T follicular helper cell (primary cell): ENCODE measurements at regions not wholly inside any gene's neighbourhood (a gene's known extent, or its start where the extent isn't known, plus 50 kb on each side); places are given as distances from the start of the nearest gene placed in this dataset.

Source experiments
- DNase-seq: peaks from one replicate; pipeline ENCODE4 v3.0.0-alpha.2; 2020; ENCODE audit warnings: low read depth

DNA sequence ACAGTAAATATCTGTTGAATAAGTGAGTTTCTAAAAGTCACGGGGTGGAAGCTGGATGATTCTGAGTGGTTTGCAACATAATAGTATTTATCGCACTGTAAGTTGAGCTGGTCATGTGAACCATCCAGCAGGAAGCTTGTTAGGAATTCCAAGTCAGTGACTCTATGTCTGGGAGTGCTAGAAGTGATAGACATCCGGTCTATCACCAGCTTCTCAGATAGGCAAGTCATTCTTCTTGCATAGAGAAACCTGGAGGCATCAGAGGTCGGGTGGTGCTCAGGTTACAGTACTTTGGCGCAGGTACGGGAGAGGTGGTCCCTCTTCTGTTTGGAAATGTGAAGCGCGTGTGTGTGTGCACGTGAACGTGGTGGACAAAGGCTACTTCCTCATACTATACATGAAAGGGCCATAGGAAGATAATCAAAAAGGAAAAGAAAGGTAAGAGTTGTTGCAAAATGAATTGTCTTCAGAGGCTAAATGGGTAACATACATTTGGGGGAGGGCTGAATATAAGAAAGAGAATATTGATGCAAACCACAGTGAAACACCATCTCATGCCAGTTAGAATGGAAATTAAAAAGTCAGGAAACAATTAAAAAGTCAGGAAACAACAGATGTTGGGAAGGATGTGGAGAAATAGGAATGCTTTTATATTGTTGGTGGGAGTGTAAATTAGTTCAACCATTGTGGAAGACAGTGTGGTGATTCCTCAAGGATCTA, 299.3 kb upstream of the ZFP64 start:
- DNase-seq = no peak

DNA sequence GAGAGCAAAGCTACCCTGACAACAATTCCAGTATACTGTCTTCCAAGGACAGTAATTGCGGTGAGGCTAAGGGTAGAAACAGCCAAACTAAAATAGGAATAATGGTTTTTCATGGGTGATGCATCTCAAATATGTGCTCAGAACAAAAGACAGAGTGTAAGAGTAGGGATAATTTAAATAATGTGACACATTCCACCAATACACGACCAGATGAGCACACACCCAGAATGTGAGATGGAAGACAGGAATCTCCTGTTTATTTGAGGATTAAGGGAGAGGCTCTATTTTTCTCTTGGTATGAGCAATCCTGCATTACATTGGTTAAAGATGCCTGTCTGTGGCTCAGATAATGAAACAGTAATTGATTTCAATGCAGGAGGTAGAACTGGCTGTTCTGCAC, 292.9 kb upstream of the ZFP64 start:
- no peak for DNase-seq

DNA sequence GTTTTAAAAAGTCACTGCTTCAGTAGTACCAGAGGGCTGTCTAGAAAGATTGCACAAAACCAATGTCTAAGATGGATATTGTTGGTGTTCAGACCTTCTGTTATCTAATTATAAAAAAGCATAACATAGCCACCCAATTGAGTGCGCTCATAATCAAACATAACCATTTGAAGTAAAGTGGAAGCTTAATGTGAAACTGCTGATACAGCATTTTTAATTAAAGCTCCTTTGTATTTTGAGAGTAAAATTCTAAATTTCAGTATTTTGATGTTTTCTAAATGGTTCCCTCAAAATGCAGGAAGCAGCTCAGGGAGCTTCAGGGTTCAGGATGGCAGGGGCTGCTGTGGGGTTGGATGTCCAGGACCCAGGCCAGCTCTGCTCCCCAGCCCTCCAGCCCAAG, 291.8 kb upstream of the ZFP64 start:
- DNase-seq = no peak

DNA sequence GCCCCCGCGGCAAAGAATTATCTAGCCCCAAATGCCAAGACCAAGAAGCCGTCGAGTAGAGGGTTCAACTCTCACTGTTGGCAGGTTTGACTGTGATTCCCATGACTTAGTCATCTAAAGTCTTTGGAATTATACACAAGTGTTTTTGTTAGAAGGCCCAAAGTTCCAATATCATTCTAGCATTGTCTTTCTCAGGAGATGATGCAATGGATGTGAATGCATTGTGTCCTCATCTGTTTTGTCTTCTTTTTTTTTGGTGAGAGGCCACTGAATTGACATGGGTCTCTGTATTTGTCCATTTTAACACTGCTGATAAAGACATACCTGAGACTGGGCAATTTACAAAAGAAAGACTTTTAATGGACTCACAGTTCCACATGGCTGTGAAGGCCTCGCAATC, 290.5 kb upstream of the ZFP64 start:
- DNase-seq = no peak

DNA sequence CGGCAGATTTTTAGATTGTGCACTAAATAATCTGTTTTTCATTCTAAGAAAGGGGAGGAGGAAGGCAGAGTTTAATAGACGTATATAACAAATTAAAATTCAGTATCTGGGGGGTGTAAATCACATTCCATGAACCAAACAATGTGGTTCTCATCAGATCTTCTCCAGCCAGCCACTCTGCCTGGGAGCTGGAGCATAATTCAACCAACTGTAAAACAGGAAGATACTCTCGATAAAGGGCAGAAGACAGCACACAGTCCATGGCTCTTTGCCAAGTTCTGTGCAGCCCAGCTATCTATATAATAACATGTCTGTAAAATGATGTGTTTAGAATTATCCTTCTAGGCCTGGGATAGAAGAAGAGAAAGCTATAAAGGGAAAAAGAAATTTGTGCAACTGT, 289.9 kb upstream of the ZFP64 start:
- DNase-seq = no peak

DNA sequence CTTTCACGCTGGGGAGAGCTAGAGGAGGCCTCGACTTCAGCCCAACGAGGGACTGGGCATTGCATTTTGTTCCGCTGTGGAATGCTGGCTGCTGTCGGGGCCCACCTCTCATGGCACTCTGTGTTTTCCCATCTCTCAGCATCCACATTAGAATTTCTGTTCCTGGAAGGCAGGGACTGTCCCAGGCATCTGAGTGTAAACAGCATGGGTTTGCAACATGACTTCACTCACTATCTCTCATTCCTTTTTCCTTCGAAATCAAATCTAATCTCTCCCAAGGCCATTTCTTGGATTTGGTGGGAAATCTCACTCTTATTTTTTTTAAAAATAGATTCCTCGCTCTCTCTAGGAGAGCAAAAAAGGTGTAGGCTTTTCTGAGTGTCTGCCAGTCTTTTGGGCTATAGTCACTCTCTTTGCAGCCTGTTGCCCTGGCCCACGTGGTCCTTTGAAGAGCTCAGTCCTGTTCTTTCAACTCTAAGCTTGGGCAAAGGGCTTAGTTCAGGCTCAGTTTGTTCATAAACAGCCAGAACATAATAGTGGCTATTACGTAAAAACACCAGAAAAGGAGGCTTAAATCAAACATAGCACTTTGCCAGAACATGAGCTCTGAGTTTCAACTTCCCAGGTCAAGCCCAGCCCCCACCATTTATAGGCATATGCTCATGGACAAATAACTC, 284.6 kb upstream of the ZFP64 start:
- DNase-seq = no peak

DNA sequence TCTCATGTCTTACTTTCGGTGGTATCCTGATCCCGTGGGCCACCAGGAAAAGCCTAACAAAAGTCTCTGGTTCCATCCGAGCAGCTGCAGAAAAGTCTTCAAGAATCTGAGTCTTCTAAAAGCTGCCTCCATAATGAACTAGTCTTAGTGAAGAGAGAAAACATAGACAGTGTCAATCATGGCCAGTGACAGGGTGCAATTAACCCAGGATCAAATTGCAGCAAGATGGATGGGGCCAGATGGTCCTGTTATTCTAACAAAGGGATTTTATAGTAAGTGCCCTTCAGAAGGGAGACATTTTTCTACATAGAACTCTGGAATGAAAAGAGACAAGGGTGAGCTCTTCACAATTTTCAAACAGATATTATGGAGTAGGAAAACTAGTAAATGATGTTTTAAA, 281.6 kb upstream of the ZFP64 start:
- no peak for DNase-seq

DNA sequence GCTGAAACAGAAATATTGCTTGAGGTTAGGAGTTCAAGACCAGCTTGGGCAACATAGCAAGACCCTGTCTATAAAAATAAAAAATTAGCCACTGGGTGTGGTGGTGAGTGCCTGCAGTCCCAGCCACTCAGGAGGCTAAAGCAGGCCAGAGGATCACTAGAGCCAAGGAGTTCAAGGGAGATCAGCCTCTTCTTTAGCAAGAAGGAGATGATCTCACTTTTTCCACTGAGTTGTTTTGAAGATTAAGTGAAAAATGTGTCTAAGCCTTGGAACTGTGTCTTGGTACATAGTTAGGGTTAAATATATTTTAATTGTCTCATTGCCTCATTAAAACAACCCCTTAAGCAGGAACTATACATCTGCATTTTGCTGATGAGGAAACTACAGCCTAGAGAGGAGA, 279.0 kb upstream of the ZFP64 start:
- no peak for DNase-seq

DNA sequence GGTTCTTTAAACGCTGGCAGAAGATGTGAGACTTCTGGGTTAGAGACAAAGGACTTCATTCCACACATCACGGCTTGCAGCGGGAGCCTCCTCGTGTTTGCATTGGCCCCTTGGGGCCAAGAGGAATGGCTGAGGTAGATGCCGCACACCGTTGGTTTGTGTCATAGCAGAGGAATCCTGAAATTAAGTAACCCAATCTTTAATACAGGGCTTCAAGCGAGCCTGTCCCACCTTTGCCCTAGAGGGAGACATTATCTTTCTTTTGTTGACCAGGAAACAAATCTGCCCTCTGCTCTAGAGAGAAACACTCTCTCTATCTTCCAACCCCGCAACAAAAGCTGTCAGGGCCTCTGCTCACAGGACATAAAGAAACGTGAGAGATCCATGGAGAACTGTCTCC, 277.5 kb upstream of the ZFP64 start:
- no peak for DNase-seq

DNA sequence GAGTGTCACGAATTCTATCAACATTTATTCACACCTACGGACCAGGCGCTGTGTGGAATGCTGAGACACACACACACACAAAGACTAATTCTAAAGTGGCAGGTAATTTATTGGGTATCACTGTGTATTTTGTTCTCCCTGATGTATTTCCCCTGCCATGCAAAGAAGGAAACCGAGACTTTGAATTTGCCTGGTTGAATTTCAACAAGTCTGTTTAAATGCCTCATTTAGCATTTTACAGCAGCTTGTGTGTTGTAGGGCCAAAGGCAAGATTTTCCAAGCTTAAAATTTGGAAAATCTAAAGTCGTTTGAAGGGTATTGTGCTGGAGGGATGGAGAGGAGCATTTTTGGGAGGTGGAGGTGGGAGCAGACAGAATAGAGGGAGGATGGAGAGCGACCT, 274.4 kb upstream of the ZFP64 start:
- DNase-seq = no peak

DNA sequence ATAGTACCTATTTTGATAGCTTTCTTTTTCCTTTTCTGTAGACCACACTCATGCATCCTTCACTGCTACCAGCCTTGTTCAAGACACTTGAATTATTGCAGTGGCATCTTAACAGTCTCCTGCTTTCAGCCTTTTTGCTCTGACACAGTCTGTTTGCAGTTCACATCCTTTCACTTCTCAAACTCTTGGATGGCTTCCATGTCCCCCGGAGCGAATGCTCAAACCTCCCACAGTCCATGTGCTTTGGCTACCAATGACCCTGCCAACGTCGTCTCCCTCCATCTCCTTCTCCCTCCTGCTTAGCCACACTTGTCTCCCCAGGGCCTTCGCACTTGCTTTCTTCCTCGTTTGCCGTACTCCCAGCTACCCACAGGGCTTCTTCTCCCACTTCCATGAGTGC, 270.0 kb upstream of the ZFP64 start:
- DNase-seq = no peak

DNA sequence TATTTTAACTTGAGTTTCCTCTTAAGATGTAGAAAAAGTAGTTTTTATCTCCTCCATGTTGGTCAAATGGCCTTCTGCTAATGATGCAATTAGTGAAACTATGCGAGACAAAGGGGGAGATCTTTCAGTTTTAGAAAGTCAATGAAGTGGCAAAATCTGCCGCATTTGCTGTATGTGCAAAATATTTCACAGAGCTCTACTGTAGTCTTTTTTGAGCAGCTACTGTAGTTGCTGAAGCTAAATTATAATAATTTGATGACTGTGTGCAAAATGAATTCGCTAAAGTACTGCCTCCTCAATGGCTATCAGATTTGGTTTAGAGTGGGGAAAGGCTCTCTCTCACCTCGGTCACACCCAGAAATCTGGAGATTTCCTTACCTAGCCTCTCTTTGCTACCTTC, 267.6 kb upstream of the ZFP64 start:
- no peak for DNase-seq

DNA sequence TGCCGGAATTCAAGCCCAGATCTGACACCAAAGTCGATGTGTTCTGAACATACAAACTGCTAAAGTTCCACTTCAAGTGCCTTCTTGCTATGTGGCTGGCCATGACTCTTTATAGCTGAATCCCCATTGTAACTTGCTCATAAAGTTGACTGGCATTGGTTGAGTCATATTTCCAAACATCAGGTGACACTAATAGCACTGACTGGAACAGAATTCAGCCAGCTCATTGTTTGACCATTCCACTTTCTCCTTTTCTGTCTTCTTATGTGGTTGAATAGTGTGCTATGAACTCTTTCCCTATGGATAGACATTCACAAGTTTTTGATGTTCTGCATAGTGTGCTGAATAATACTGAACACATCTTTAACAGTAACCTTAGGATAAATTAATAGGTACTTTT, 266.2 kb upstream of the ZFP64 start:
- DNase-seq = no peak

DNA sequence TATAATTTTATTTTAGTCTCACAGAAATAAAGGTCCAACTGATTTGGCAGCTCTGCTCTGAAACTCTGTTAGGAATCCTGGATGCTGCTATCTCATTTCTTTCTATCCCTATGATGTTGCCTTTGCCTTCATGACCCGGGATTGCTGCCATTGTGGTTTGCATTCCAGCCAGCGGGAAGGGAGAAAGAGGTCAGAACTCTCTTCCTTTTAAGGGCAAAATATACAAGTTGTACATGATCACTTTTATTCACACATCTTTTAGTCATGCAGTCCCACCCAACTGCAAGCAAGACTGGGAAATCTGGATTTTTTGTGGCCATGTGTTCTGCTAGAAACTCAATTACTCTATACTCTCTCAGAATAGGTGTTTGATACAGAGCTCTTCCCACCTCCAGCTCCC, 263.1 kb upstream of the ZFP64 start:
- DNase-seq = no peak

DNA sequence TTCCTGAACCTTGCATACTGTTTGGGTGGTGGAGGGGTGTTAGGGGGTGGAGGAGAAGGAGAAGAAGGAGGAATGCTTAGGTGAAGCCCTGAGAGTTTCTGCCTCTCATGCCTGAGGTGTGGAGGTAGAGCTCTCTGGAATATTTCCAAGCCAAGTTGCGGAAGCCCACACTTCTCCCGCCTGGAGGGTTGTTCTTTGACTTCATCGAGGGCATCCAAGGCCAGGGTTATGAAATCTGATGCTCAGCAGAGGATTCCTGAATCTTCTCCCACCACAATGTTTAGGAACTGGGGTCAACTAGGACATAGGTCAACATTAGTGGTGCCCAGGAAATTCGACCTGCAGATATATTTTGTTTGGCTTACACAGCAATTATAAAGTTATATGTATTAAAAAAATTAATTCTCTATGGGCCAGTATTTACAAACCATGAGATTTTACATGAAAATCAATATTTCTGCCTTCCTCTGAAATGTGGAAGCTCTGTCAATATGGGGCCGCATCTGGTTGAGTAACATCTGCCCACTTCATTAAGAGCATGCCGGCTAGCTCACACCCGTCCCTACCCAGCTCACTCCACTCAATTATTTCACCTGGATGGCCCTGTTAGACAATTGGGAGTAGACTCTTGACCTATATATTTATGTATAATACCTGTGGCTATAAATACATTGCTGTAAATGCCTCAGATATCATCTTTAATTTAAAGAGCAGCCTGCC, 257.1 kb upstream of the ZFP64 start:
- DNase-seq = no peak

DNA sequence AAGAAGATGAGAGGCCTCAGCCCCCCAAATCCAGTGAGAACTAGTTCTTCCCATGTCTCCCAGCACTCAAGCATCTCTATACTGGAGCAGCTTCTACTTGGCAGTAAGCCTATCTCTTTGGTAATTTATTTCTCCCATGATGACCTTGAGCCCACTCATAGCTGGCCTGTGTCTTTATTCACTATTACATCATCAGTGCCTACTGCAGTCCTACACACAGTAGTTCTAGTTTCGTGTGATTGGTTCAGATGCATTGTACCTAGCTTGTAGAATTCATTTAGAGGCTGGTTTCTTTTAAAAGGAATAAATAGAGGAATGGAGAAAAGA, 255.6 kb upstream of the ZFP64 start:
- no peak for DNase-seq

DNA sequence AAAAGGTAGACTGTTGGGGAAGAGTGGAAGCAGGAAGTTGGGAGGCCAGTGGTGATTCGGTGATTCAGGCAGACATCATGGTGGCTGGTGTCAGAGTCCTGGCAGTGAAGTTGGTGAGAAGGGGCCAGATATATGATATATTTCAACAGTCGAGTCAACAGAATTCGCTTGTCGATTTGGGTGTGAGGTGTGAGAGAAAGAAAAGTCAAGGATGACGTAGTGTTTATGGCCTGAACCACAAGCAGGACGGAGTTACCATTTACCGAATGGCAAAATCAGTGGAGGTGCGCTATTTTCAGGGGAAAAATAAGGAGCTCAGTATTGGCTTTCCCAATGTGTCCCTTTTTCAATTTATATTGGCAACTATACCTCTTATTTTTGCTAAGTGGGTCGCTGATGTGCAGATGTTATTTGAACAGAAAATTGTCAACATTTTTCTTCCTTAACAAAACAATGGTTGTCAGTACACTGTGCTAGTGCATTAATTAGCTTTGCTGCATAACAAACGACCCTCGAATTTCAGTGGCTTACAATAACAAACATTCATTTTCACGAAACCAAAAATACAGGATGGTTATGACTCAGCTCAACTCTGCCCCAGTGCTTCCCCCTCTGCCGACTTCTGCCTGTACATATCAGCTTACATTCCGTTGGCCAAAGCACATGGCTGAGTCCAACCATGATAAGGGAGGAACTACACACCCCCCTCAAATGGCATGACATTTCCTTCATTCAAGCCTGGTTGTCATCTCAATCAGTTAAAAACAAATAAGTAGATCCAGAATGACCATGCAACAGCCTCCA, 255.0 kb upstream of the ZFP64 start:
- DNase-seq = no peak

DNA sequence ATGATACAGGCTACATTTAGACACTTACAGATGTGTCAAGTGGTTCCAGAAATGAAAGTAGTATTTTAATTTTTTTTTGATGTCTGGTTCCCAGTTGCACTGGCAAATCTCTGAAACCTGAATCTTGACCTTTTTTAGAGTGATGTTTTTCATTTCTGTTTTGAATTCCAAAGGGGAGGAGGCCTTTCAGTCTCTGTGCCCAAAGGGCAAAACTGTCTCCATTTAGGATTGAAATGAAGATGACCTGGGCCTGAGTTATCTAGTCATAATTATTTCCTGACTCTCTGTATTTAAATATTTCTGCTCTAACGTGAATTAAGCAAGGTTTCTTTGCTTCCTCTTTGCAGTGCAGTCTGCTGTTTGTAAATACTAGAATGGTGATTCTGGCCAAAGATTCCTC, 252.9 kb upstream of the ZFP64 start:
- no peak for DNase-seq

DNA sequence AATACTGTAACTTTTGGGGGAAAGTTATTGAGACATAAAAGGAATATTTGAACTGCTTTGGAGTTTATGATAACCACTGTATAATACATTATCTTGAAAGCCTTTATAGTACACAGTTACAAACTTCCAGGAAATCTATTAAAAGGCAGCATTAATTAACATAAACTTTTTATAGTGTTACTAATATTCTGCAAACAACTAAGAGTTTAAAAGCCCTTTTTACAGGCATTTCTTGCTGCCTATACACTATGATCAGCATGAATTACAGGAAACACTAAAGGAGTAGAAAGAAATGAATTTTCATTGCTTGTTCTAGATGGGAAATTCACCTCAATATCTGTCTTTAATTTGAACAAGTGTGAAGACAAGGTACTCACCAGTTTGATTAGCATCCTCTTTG, 252.3 kb upstream of the ZFP64 start:
- no peak for DNase-seq

DNA sequence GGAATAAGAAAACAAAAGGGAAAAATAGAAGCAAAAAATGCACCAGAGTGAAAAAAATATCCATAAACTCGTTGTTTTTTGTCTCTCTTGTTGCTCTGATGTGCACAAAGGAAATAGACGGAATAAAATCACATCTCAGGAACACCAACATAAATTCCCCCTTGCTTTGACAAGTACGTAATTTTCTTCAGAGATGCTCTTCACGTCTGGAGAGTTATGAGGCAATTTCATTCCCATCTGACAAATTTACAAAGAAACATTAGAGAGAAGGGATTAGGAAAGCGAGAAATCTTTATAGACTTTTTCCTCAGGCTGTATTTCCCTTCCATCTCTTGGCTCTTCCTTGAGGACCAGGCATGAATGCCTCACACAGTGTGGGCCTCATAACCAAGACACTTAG, 250.1 kb upstream of the ZFP64 start:
- no peak for DNase-seq

DNA sequence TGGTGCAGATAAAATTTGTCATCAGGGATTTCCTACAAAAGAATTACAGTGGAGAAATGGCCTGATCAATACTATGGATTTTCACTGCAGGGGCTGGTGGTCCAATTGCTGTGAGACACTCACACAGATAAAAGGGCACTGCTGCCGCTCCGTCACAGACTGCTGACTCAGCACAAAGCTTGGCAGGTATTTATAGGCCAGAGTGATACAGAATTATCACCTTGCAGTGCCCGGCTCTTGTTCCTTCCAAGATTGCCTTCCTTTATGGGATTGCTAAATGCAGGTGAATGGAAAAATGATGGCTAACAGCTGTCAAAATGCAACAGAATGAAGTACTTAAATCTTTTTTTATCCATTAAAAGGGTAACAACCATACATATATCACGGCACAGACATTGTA, 247.8 kb upstream of the ZFP64 start:
- no peak for DNase-seq

DNA sequence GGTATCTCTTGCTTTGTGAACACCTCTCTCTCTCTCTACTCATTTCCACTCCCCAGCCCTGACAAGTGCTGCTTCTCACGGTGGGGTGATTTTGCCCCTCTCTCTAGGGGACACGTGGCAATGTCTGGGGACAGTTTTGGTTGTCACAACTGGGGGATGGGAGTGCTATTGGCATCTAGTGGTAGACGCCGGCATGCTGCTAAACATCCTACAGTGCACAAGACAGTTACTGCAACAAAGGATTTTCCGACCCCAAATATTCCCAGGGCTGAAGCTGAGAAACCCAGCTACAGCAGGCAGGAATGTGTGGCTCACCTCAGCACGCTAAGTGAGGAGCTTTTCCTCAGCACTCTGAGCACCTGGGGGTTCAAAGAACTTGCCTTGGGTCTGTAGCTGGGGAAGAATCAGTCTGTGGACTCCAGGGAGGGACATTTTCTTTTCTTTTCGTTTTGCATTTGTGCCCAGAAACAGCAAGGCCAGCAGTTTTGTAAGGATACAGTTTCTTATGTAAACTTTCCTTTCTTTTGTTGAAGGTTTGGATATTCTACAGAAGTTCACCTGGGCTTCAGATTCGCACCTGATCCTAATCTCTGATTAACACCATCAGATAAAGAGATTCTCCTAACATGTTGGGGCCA, 246.9 kb upstream of the ZFP64 start:
- no peak for DNase-seq
